PFSK-1 (cell line): ENCODE measurements at regions not wholly inside any gene's neighbourhood (a gene's known extent, or its start where the extent isn't known, plus 50 kb on each side); places are given as distances from the start of the nearest gene placed in this dataset.

ENCODE experiments used
- FOXP2 ChIP-seq: optimal IDR thresholded peaks from 2 replicates; pipeline ENCODE3; 2011; ENCODE audit warnings: borderline replicate concordance, control low read depth, inconsistent platforms; ENCODE audit not compliant: insufficient read depth; ENCODE audit errors: extremely low read length, extremely low read depth
- POLR2AphosphoS5 ChIP-seq: IDR thresholded peaks from 2 replicates; pipeline ENCODE4 v1.6.1; 2012; ENCODE audit warnings: low read depth, mild to moderate bottlenecking, control low read depth, low read length, moderate library complexity
- REST ChIP-seq, 2 experiments: IDR thresholded peaks; 2 replicates each; pipeline versions ENCODE4 v1.6.1 to v1.8.0; 2011 to 2012; ENCODE audit warnings: low read depth in 2 of 2, low read length in 2 of 2, control low read depth in 1 of 2, inconsistent platforms in 1 of 2, mild to moderate bottlenecking in 1 of 2, moderate library complexity in 1 of 2; ENCODE audit not compliant: insufficient read depth in 1 of 2
- SIN3A ChIP-seq: IDR thresholded peaks from 2 replicates; pipeline ENCODE4 v1.6.1; 2012; ENCODE audit warnings: mild to moderate bottlenecking, low read length, moderate library complexity, borderline replicate concordance; ENCODE audit not compliant: insufficient read depth
- TAF1 ChIP-seq: IDR thresholded peaks from 2 replicates; pipeline ENCODE4 v1.6.1; 2012; ENCODE audit warnings: low read length, control low read depth, borderline replicate concordance; ENCODE audit not compliant: insufficient read depth

- no peak for TF ChIP-seq TAF1
- no peak for TF ChIP-seq POLR2AphosphoS5
- no peak for TF ChIP-seq REST (IDR thresholded peaks at IDR 0.05; ENCODE audit: insufficient read depth in 1 of 2, low read depth in 2 of 2, low read length in 2 of 2)
- TF ChIP-seq SIN3A, result no peak
- no peak for TF ChIP-seq FOXP2
Measured at GRCh38 chr13:106700007-106700406, 132.1 kb upstream of the ARGLU1 start.

- TF ChIP-seq REST (IDR thresholded peaks at IDR 0.05; ENCODE audit: insufficient read depth in 1 of 2, low read depth in 2 of 2, low read length in 2 of 2) (no peak), SIN3A (no peak), FOXP2 (no peak), POLR2AphosphoS5 (no peak), TAF1 (no peak)
Measured at GRCh38 chr13:106699311-106699710, 131.4 kb upstream of the ARGLU1 start.

GRCh38 chr13:106696719-106697118 lies 128.8 kb upstream of the ARGLU1 start:
- TF ChIP-seq SIN3A (no peak), FOXP2 (no peak), POLR2AphosphoS5 (no peak), TAF1 (no peak), REST (IDR thresholded peaks at IDR 0.05; ENCODE audit: insufficient read depth in 1 of 2, low read depth in 2 of 2, low read length in 2 of 2) (no peak)

GRCh38 chr13:106696140-106696539 lies 128.2 kb upstream of the ARGLU1 start:
- TF ChIP-seq TAF1 (no peak), FOXP2 (no peak)

GRCh38 chr13:106695139-106695538 lies 127.2 kb upstream of the ARGLU1 start:
- TF ChIP-seq TAF1, result no peak
- no peak for TF ChIP-seq FOXP2
- TF ChIP-seq POLR2AphosphoS5, result no peak
- no peak for TF ChIP-seq REST (IDR thresholded peaks at IDR 0.05; ENCODE audit: insufficient read depth in 1 of 2, low read depth in 2 of 2, low read length in 2 of 2)
- TF ChIP-seq SIN3A, result no peak
